SK-N-SH treated with all-trans-retinoic acid at 6 μM for 48 hours (cell line): ENCODE measurements at regions not wholly inside any gene's neighbourhood (a gene's known extent, or its start where the extent isn't known, plus 50 kb on each side); places are given as distances from the start of the nearest gene placed in this dataset.
"Not testable (repeated sequence)": the region's sequence is repeated elsewhere in the genome, so short reads cannot be mapped to it uniquely, and the experiment has no call there.

ENCODE experiments used
- BACH2 ChIP-seq: fragments of 250-450 bp; sonication (Bioruptor Pico); IDR thresholded peaks from 2 replicates; pipeline ENCODE4 v1.9.0; 2021; ENCODE audit warnings: mild to moderate bottlenecking, borderline replicate concordance
- OSR1 ChIP-seq: fragments of 250-450 bp; sonication (Bioruptor Pico); IDR thresholded peaks from 2 replicates; pipeline ENCODE4 v1.8.0; 2022; ENCODE audit warnings: moderate library complexity, mild to moderate bottlenecking, inconsistent platforms
- PATZ1 ChIP-seq: fragments of 250-450 bp; sonication (Bioruptor Pico); IDR thresholded peaks from 2 replicates; pipeline ENCODE4 v1.8.0; 2020; ENCODE audit warnings: mild to moderate bottlenecking, moderate library complexity, borderline replicate concordance
- RARB ChIP-seq: fragments of 250-450 bp; sonication (Bioruptor Pico); IDR thresholded peaks from 2 replicates; pipeline ENCODE4 v1.8.0; 2021; ENCODE audit warnings: mild to moderate bottlenecking, moderate library complexity
- SNAI2 ChIP-seq: fragments of 250-450 bp; sonication (Bioruptor Pico); IDR thresholded peaks from 2 replicates; pipeline ENCODE4 v1.5.0; 2020; ENCODE audit warnings: mild to moderate bottlenecking, moderate library complexity
- TSHZ2 ChIP-seq: fragments of 250-450 bp; sonication (Bioruptor Pico); IDR thresholded peaks from 2 replicates; pipeline ENCODE4 v1.5.0; 2020; ENCODE audit warnings: mild to moderate bottlenecking, moderate library complexity
- ZC3H10 ChIP-seq: fragments of 250-450 bp; sonication (Bioruptor Pico); IDR thresholded peaks from 2 replicates; pipeline ENCODE4 v1.5.1; 2021; ENCODE audit warnings: mild to moderate bottlenecking, moderate library complexity
- ZNF70 ChIP-seq: fragments of 450-650 bp; formaldehyde crosslinking; IDR thresholded peaks from 2 replicates; pipeline ENCODE4 v1.5.0; 2020; ENCODE audit warnings: mild to moderate bottlenecking, moderate library complexity

DNA sequence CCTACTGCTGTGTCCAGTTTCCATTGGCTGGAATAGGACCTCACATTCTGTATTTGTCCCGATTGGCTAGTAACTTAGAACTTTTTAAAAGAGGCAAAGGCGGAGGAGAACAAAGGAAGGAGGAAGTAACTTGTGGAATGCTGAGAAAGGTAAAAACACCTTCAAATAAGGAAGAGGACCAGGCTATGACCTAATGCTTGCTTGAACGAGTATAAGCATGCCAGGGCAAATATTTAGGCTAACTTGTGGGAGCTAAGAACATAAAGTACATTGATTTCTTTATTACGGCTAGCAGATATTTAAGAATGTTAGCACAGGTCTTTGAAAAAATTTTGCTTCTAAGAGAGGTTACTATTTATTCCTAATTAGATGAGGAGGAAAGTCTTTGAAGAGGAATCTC lies 214.5 kb upstream of the CENPE start:
- TF ChIP-seq TSHZ2 (CRISPR knock-in tag); BACH2 (CRISPR knock-in tag); ZC3H10 (CRISPR knock-in tag); OSR1; PATZ1 (CRISPR knock-in tag); RARB; ZNF70 (CRISPR knock-in tag); SNAI2 (CRISPR knock-in tag): not testable (repeated sequence)
